GM23338 (cell line): ENCODE measurements at regions not wholly inside any gene's neighbourhood (a gene's known extent, or its start where the extent isn't known, plus 50 kb on each side); places are given as distances from the start of the nearest gene placed in this dataset.

ENCODE experiments used
- ATAC-seq: fragments of 200-7000 bp; cut with Tn5 transposase; 3 replicates; pipeline ENCODE4 v1.9.1; 2020
- DNase-seq: peaks from one replicate; pipeline ENCODE4 v3.0.0-alpha.2; 2015; ENCODE audit warnings: low spot score
- H2AFZ ChIP-seq: fragments of 200-600 bp; sonication (generic); 2 replicates; pipeline ENCODE4 v1.8.0; 2016; ENCODE audit warnings: antibody characterized with exemption, mild to moderate bottlenecking, moderate library complexity
- H3F3A ChIP-seq: fragments of 200-600 bp; sonication (generic); replicated peaks from 2 replicates; pipeline ENCODE4 v1.8.0; 2017; ENCODE audit warnings: antibody characterized with exemption, mixed run types, low read depth
- H3K27ac ChIP-seq: fragments of 200-600 bp; sonication (generic); 2 replicates; pipeline ENCODE4 v1.6.1; 2016; ENCODE audit warnings: low read depth
- H3K27me3 ChIP-seq: fragments of 200-600 bp; sonication (generic); 2 replicates; pipeline ENCODE4 v1.8.0; 2016; ENCODE audit warnings: mild to moderate bottlenecking, mixed run types, moderate library complexity; ENCODE audit not compliant: insufficient read depth
- H3K36me3 ChIP-seq: fragments of 200-600 bp; sonication (generic); 2 replicates; pipeline ENCODE4 v1.8.0; 2016; ENCODE audit warnings: mild to moderate bottlenecking; ENCODE audit not compliant: insufficient read depth
- H3K4me1 ChIP-seq: fragments of 200-600 bp; sonication (generic); 2 replicates; pipeline ENCODE4 v1.8.0; 2016; ENCODE audit warnings: mild to moderate bottlenecking, moderate library complexity; ENCODE audit not compliant: insufficient read depth
- H3K4me2 ChIP-seq: fragments of 200-600 bp; sonication (generic); 2 replicates; pipeline ENCODE4 v1.7.1; 2017; ENCODE audit warnings: mixed run types
- H3K4me3 ChIP-seq: fragments of 200-600 bp; sonication (generic); 2 replicates; pipeline ENCODE4 v1.6.1; 2016; ENCODE audit warnings: mixed run types
- H3K79me2 ChIP-seq: fragments of 200-600 bp; sonication (generic); replicated peaks from 2 replicates; pipeline ENCODE4 v1.8.0; 2017; ENCODE audit warnings: mild to moderate bottlenecking; ENCODE audit not compliant: insufficient read depth
- H3K9me2 ChIP-seq: fragments of 200-600 bp; sonication (generic); 2 replicates; pipeline ENCODE4 v1.8.0; 2017; ENCODE audit not compliant: insufficient read depth
- H4K20me1 ChIP-seq: fragments of 200-600 bp; sonication (generic); replicated peaks from 2 replicates; pipeline ENCODE4 v1.8.0; 2017; ENCODE audit warnings: mild to moderate bottlenecking; ENCODE audit not compliant: insufficient read depth
- H3K27ac Mint-ChIP-seq: 2 replicates; pipeline ENCODE4 v1.8.0; 2020; ENCODE audit warnings: inconsistent platforms, mild to moderate bottlenecking, moderate library complexity, mixed read lengths
- H3K27me3 Mint-ChIP-seq: 3 replicates; pipeline ENCODE4 v1.8.0; 2022; ENCODE audit warnings: low read depth, mild to moderate bottlenecking, moderate library complexity, mixed read lengths, inconsistent platforms; ENCODE audit not compliant: insufficient read depth, poor library complexity
- H3K36me3 Mint-ChIP-seq: 3 replicates; pipeline ENCODE4 v1.8.0; 2021; ENCODE audit warnings: low read depth, mild to moderate bottlenecking, inconsistent platforms, moderate library complexity, mixed read lengths
- H3K4me1 Mint-ChIP-seq: 3 replicates; pipeline ENCODE4 v1.8.0; 2020; ENCODE audit warnings: mild to moderate bottlenecking, inconsistent platforms, mixed read lengths
- H3K4me3 Mint-ChIP-seq: 3 replicates; pipeline ENCODE4 v1.8.0; 2021; ENCODE audit warnings: moderate library complexity, mild to moderate bottlenecking, inconsistent platforms, mixed read lengths
- H3K9me3 Mint-ChIP-seq: 3 replicates; pipeline ENCODE4 v1.8.0; 2020; ENCODE audit warnings: moderate library complexity, mild to moderate bottlenecking, inconsistent platforms, mixed read lengths
- CREB1 ChIP-seq: fragments of 250-450 bp; sonication (Bioruptor Pico); IDR thresholded peaks from 2 replicates; pipeline ENCODE4 v1.5.0; 2020; ENCODE audit warnings: low read depth, mild to moderate bottlenecking, moderate library complexity
- EZH2 ChIP-seq: fragments of 200-600 bp; sonication (generic); IDR thresholded peaks from one replicate; pipeline ENCODE4 v1.8.0; 2017; ENCODE audit warnings: antibody characterized with exemption, mild to moderate bottlenecking, low read depth; ENCODE audit not compliant: unreplicated experiment
- EZH2phosphoT487 ChIP-seq: fragments of 200-600 bp; sonication (generic); IDR thresholded peaks from one replicate; pipeline ENCODE4 v1.8.1; 2018; ENCODE audit warnings: antibody characterized with exemption; ENCODE audit not compliant: unreplicated experiment
- JUNB ChIP-seq: IDR thresholded peaks from one replicate; pipeline ENCODE4 v1.6.1; 2016; ENCODE audit warnings: antibody characterized with exemption; ENCODE audit not compliant: unreplicated experiment
- NANOG ChIP-seq: IDR thresholded peaks from 2 replicates; pipeline ENCODE4 v1.6.1; 2016; ENCODE audit warnings: antibody characterized with exemption, borderline replicate concordance
- POLR2AphosphoS5 ChIP-seq: IDR thresholded peaks from 2 replicates; pipeline ENCODE4 v1.6.1; 2016; ENCODE audit warnings: antibody characterized with exemption, low read depth
- STAT1 ChIP-seq: IDR thresholded peaks from one replicate; pipeline ENCODE4 v1.6.1; 2016; ENCODE audit warnings: antibody characterized with exemption; ENCODE audit not compliant: unreplicated experiment
- ZNF114 ChIP-seq: fragments of 250-450 bp; sonication (Bioruptor Pico); IDR thresholded peaks from 2 replicates; pipeline ENCODE4 v1.5.0; 2020; ENCODE audit warnings: mild to moderate bottlenecking, moderate library complexity
- ZNF331 ChIP-seq: fragments of 250-450 bp; sonication (Bioruptor Pico); IDR thresholded peaks from 2 replicates; pipeline ENCODE4 v1.5.0; 2020; ENCODE audit warnings: low read depth, mild to moderate bottlenecking, moderate library complexity
- TF ChIP-seq, protein P1 (sequence below): fragments of 250-450 bp; sonication (Bioruptor Pico); IDR thresholded peaks from 2 replicates; pipeline ENCODE4 v1.5.0; 2020; ENCODE audit warnings: mild to moderate bottlenecking, moderate library complexity
- TF ChIP-seq, protein P2 (sequence below), 2 experiments: fragments of 200-600 bp in 1 of 2; sonication (generic) in 1 of 2; conservative IDR thresholded peaks; 2 replicates each; pipeline versions ENCODE4 v1.5.1 to v1.6.1; 2016 to 2017; ENCODE audit warnings: antibody characterized with exemption in 2 of 2, low read depth in 2 of 2, mild to moderate bottlenecking in 2 of 2, moderate library complexity in 1 of 2
- TF ChIP-seq, protein P3 (sequence below): IDR thresholded peaks from 2 replicates; pipeline ENCODE4 v1.6.1; 2016; ENCODE audit warnings: antibody characterized with exemption

DNA sequence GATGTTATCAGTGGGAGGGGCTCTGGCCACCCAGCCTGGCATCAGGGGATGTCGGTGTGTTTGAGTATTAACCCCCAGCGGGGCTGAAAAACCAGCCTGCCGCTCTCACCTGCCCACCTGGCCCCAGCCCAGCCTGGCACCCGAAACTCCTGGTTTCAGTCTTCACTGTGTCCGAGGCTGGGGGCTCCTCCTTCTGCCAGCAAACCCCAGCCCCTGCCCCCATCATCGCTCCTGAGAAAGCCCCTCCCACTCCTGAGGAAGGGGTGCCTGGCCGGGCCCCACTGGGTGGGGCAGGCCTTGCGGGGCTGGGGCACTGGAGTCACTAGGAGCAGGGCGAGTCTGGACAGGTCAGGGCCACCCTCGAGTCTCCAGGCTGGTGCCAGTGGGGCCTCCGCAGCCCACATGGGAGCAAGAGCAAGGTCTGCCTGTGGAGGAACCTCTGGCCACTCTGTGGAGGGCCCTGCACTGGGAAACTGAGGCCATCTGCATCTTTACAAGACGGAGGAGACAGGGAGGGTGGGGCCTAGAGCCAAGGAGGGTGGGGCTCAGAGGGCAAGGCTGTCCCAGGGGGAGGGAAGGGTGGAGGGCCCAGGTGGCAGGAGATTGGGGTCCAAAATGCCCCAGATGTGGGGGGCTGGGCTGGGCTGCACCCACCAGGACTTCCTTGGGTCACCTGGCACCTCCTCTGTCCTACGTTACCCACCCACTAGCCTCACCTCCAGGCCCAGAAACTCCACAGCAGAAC lies 51.5 kb upstream of the NOTCH1 start:
- peaks cover 12% of the 10 kb centered on the region for H3K27me3 Mint-ChIP-seq
- Histone ChIP-seq H3K79me2 (no peaks in the 10 kb centered on the region), H3K27me3 (no peaks in the 10 kb centered on the region), H3K4me2 (no peak overlapping the region), H3K9me2 (no peaks in the 10 kb centered on the region), H3K4me3 (no peak overlapping the region), H3F3A (0 out of 2 replicates have a peak, but pooled peaks cover 4% of the 10 kb centered on the region), H3K36me3 (no peaks in the 10 kb centered on the region), H3K27ac (no peak overlapping the region), H4K20me1 (no peaks in the 10 kb centered on the region), H2AFZ (no peak overlapping the region), H3K4me1 (no peaks in the 10 kb centered on the region; the same call in 1 of the 2 replicates)
- ATAC-seq (no peak), DNase-seq (no peak)
- TF ChIP-seq EZH2phosphoT487, result no peak
- no peak for TF ChIP-seq ZNF114
- H3K9me3 Mint-ChIP-seq, result peaks cover 6% of the 10 kb centered on the region
- no peak overlapping the region for H3K4me3 Mint-ChIP-seq
- H3K36me3 Mint-ChIP-seq, result peaks cover 6% of the 10 kb centered on the region; the same call in 2 of the 3 replicates
- no peak overlapping the region for H3K27ac Mint-ChIP-seq
- peaks cover 15% of the 10 kb centered on the region for H3K4me1 Mint-ChIP-seq

DNA sequence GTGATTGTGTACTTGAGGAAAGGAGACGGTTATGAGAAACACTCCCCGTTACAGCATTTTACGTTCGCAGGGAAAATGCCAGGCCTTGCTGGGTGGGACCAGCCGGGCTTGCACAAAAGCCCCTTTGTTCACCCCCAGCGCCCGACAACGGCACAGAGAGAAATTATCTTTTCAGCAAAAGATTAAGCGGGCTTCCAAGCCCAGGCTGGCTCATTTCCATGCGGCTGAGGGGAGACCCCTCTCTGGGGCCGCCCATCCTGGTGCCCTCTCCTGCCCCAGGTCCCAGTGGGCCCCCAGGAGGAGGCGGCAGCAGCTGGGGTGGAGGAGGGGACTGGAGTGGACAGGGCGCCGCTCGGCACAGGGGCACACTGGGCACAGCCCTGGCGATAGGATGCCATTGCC lies 50.8 kb upstream of the NOTCH1 start:
- H3K4me3 Mint-ChIP-seq, result no peak overlapping the region
- TF ChIP-seq EZH2phosphoT487, result no peak
- TF ChIP-seq, protein P1, sequence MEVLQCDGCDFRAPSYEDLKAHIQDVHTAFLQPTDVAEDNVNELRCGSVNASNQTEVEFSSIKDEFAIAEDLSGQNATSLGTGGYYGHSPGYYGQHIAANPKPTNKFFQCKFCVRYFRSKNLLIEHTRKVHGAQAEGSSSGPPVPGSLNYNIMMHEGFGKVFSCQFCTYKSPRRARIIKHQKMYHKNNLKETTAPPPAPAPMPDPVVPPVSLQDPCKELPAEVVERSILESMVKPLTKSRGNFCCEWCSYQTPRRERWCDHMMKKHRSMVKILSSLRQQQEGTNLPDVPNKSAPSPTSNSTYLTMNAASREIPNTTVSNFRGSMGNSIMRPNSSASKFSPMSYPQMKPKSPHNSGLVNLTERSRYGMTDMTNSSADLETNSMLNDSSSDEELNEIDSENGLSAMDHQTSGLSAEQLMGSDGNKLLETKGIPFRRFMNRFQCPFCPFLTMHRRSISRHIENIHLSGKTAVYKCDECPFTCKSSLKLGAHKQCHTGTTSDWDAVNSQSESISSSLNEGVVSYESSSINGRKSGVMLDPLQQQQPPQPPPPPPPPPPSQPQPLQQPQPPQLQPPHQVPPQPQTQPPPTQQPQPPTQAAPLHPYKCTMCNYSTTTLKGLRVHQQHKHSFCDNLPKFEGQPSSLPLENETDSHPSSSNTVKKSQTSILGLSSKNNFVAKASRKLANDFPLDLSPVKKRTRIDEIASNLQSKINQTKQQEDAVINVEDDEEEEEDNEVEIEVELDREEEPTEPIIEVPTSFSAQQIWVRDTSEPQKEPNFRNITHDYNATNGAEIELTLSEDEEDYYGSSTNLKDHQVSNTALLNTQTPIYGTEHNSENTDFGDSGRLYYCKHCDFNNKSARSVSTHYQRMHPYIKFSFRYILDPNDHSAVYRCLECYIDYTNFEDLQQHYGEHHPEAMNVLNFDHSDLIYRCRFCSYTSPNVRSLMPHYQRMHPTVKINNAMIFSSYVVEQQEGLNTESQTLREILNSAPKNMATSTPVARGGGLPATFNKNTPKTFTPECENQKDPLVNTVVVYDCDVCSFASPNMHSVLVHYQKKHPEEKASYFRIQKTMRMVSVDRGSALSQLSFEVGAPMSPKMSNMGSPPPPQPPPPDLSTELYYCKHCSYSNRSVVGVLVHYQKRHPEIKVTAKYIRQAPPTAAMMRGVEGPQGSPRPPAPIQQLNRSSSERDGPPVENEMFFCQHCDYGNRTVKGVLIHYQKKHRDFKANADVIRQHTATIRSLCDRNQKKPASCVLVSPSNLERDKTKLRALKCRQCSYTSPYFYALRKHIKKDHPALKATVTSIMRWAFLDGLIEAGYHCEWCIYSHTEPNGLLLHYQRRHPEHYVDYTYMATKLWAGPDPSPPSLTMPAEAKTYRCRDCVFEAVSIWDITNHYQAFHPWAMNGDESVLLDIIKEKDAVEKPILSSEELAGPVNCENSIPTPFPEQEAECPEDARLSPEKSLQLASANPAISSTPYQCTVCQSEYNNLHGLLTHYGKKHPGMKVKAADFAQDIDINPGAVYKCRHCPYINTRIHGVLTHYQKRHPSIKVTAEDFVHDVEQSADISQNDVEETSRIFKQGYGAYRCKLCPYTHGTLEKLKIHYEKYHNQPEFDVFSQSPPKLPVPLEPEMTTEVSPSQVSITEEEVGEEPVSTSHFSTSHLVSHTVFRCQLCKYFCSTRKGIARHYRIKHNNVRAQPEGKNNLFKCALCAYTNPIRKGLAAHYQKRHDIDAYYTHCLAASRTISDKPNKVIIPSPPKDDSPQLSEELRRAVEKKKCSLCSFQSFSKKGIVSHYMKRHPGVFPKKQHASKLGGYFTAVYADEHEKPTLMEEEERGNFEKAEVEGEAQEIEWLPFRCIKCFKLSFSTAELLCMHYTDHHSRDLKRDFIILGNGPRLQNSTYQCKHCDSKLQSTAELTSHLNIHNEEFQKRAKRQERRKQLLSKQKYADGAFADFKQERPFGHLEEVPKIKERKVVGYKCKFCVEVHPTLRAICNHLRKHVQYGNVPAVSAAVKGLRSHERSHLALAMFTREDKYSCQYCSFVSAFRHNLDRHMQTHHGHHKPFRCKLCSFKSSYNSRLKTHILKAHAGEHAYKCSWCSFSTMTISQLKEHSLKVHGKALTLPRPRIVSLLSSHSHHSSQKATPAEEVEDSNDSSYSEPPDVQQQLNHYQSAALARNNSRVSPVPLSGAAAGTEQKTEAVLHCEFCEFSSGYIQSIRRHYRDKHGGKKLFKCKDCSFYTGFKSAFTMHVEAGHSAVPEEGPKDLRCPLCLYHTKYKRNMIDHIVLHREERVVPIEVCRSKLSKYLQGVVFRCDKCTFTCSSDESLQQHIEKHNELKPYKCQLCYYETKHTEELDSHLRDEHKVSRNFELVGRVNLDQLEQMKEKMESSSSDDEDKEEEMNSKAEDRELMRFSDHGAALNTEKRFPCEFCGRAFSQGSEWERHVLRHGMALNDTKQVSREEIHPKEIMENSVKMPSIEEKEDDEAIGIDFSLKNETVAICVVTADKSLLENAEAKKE (CRISPR knock-in tag), result no peak
- no peak for TF ChIP-seq POLR2AphosphoS5
- no peak for TF ChIP-seq ZNF331 (CRISPR knock-in tag)
- TF ChIP-seq, protein P2, sequence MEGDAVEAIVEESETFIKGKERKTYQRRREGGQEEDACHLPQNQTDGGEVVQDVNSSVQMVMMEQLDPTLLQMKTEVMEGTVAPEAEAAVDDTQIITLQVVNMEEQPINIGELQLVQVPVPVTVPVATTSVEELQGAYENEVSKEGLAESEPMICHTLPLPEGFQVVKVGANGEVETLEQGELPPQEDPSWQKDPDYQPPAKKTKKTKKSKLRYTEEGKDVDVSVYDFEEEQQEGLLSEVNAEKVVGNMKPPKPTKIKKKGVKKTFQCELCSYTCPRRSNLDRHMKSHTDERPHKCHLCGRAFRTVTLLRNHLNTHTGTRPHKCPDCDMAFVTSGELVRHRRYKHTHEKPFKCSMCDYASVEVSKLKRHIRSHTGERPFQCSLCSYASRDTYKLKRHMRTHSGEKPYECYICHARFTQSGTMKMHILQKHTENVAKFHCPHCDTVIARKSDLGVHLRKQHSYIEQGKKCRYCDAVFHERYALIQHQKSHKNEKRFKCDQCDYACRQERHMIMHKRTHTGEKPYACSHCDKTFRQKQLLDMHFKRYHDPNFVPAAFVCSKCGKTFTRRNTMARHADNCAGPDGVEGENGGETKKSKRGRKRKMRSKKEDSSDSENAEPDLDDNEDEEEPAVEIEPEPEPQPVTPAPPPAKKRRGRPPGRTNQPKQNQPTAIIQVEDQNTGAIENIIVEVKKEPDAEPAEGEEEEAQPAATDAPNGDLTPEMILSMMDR (conservative IDR thresholded peaks at IDR 0.05; ENCODE audit: low read depth in 2 of 2), result no peak
- TF ChIP-seq JUNB, result no peak
- TF ChIP-seq CREB1, result no peak
- no peak for TF ChIP-seq NANOG
- TF ChIP-seq STAT1, result no peak
- no peak for TF ChIP-seq ZNF114
- TF ChIP-seq EZH2, result no peak
- TF ChIP-seq, protein P3, sequence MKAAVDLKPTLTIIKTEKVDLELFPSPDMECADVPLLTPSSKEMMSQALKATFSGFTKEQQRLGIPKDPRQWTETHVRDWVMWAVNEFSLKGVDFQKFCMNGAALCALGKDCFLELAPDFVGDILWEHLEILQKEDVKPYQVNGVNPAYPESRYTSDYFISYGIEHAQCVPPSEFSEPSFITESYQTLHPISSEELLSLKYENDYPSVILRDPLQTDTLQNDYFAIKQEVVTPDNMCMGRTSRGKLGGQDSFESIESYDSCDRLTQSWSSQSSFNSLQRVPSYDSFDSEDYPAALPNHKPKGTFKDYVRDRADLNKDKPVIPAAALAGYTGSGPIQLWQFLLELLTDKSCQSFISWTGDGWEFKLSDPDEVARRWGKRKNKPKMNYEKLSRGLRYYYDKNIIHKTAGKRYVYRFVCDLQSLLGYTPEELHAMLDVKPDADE, result no peak

More for the DNA sequence above, 50.8 kb upstream of the NOTCH1 start:
- H3K27me3 Mint-ChIP-seq, result peaks cover 12% of the 10 kb centered on the region
- H3K9me3 Mint-ChIP-seq, result peaks cover 6% of the 10 kb centered on the region
- H3K27me3 ChIP-seq, result no peaks in the 10 kb centered on the region
- H3K27ac Mint-ChIP-seq, result no peak overlapping the region
- ATAC-seq, result no peak
- H3K4me2 ChIP-seq, result no peak overlapping the region
- H4K20me1 ChIP-seq, result no peaks in the 10 kb centered on the region
- no peak overlapping the region for H3K4me3 ChIP-seq
- no peaks in the 10 kb centered on the region for H3K9me2 ChIP-seq
- 0 out of 2 replicates have a peak, but pooled peaks cover 4% of the 10 kb centered on the region for H3F3A ChIP-seq
- no peaks in the 10 kb centered on the region for H3K36me3 ChIP-seq
- H3K36me3 Mint-ChIP-seq, result peaks cover 6% of the 10 kb centered on the region; the same call in 2 of the 3 replicates
- no peaks in the 10 kb centered on the region for H3K4me1 ChIP-seq
- DNase-seq, result no peak
- H2AFZ ChIP-seq, result no peak overlapping the region
- H3K79me2 ChIP-seq, result no peaks in the 10 kb centered on the region
- peaks cover 13% of the 10 kb centered on the region; the same call in 2 of the 3 replicates for H3K4me1 Mint-ChIP-seq
- H3K27ac ChIP-seq, result no peak overlapping the region
